ENCODE measurements at regions not wholly inside any gene's neighbourhood (a gene's known extent, or its start where the extent isn't known, plus 50 kb on each side); places are given as distances from the start of the nearest gene placed in this dataset.

DNA sequence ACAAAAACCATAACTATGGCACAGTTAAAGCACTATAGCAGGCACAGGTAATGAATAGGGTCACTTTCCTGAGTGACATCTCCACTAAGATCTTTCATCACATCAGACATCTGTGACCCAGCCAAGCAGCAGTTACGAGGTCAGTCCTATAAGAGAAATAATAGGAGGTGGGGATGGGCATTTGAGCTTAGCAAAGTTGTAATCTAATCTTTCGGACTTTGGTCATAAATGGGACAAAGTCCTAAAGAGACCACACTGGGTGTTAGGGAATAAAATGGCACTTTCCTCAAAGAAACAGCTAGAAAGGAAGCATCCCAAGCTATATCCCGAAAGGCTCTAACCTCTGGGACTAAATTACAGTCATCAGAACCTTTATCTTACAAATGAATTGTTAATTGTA, 432.2 kb downstream of the PIK3R1 start:
- DNase-seq (ENCODE audit: low read depth in 2 of 3, low spot score in 2 of 3): no peak

DNA sequence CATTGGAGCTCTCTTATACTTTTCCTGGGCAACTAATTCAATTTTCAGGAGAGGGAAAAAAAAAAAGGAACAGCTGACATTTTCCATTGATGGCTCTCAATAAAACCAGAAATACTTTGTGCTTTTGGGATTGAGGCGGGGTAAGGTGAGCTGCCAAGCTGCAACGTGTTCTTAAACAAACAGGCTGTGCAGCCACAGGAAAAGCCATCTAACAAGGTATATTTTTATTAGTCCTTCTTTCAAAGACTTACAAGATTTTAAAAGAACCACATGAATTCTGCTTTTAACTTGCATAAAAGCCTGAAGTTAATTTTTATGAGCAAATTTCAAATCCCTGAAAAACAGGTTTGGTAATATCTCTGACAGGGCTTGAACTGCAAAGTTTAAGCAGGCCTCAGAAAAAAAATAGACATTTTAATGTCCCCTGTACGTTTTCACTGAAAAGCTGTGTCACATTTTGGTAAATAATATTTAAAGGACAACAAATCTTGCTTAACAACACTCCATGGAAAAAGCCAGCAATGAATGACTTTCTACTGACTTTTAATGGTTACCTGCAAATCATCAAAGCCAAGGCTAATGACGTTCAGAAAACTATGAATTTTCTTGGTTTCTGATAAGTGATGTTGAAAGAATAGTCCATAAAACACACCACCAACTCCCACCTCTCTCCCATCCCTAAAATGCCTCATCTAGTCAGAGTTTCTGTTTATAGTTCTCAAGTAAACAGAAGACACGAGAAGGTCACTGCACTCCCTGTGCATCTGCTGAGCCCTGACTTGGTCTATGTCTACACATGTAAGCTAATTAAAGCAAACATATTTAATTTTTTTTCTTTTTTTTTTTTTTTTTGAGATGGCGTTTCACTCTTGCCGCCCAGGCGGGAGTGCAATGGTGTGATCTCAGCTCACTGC, 433.6 kb downstream of the PIK3R1 start:
- DNase-seq (ENCODE audit: low read depth in 2 of 3, low spot score in 2 of 3): no peak

DNA sequence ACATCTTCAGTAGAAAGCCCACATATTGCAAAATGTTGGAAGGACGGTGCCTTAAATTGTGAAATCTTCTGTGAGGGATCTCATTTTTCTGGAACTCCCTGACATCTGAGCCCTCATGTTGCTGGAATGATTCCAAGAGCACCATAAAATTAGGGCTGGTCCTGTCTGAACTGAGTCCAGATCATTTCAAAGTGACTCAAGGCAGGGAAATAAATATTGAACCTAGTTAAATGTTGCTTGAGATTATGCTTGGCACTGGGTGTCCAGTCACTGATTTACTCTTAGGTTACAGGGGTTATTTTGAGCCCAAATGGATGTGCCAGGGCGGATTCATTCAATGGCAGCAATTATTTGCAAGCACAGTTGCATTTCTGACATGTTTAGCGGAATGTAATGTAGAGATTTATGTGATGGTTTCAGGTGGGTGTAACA, 437.0 kb downstream of the PIK3R1 start:
- no peak for DNase-seq (ENCODE audit: low read depth in 2 of 3, low spot score in 2 of 3)

- no peak for DNase-seq (ENCODE audit: low read depth in 2 of 3, low spot score in 2 of 3)
Measured at GRCh38 chr5:68653471-68653870, 437.9 kb downstream of the PIK3R1 start.

DNA sequence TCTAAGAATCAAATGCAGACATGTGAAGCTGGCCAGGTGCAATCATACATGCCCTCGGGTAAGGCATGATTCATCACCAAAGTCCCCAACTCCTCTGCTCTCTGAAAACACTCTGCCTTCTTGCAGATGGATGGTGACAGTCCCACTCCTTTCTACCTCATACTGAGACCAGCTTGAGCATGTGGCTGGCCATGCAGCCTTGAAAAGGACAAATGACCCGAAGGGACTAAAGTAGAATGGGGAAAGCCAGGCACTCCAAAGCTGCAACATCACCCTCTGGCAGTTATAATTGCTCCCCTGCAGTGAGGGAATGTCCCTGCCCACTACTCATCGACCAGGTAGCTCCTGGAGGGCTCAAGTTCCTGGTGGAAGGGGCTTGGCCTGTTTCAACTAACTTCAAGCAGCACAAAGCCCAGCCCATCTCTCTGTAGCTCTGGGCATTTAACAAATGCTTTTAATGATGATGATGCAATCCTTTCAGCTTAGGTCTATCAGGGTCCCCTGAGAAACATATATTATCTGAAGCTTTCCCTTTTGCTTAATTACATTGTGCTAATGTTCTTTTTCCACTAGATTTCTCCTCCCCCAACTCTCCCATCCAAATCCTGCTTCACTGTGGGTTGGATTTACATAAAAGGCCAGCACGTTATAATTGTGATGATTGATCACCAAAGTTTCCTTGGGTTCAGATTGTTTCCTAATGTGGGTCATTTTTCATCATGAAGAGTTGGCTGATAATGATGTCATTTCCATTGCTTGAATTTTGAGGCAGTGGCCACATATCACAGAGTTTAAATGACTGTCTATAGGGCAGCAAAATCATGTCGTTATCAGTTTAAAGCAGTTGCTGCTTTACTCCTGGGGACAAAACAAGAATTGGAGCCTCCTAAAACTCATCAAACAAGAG, 436.5 kb upstream of the SLC30A5 start:
- no peak for DNase-seq (ENCODE audit: low read depth in 2 of 3, low spot score in 2 of 3)

DNA sequence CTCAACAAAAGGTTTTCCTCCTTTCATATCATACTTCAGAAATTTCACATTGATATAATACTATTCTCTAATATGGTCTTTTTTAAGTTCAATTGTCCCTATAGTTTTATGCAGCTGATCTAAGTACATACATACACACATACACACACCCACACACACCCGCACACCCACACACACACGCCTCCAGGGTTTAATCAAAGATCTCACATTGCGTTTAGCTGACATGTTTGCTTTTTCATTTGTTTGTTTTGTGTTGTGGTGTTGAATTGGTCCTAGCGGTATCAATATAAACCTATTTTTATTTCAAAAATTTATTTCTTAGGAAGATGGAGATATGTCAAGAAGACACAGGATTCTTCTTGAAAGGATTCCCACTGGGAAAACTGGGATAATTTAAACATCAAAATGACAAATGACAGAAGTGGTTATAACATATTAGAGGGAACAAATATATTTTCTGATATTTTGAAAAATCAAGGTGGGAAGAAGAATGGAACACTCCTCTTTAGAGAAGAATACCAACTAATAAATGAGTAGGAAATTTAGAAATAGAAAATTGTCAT, 434.9 kb upstream of the SLC30A5 start:
- no peak for DNase-seq (ENCODE audit: low read depth in 2 of 3, low spot score in 2 of 3)

DNA sequence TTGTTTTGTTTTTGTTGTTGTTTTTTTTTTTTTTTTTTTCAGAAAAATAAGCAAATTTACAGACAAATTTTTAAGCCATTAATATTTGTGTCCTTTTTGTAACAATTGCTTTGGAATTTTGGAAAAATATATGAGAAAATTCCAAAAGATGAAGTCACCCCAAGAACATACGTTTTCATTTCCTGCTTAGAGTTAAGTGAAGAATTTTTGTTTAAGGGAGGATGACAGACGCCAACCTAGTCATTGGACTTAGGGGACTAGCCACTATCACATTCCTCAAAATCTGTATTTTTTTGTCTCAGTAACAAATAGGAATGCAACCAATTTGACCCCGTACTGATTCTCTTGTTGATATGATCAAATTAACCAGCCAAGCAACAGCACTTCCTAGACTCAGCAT, 433.9 kb upstream of the SLC30A5 start:
- DNase-seq (ENCODE audit: low read depth in 2 of 3, low spot score in 2 of 3): no peak

- no peak for DNase-seq (ENCODE audit: low read depth in 2 of 3, low spot score in 2 of 3)
Measured at GRCh38 chr5:68661237-68661636, 432.6 kb upstream of the SLC30A5 start.

DNA sequence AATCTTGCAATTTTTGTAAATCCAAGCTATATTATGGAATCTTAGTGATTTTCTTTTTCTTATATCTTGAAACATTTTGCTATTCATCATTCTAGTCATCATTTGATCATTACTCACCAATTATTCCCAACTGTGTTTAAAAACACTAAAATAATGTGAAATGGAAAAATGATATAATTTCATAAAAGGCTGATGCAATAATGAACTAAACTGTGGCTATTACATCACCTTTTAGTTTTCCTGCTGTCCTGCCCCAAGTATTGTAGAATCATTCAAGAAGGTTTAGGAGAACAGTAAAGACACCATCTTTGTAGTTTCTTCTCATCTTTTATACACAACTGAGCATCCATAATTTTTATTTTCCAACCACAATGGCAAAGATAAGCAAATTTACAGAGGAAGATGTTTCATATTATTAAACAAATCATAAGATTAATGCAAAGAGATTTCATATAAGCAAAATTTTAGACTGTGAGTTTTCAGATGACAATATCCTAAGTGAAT, 431.0 kb upstream of the SLC30A5 start:
- no peak for DNase-seq (ENCODE audit: low read depth in 2 of 3, low spot score in 2 of 3)

- no peak for DNase-seq (ENCODE audit: low read depth in 2 of 3, low spot score in 2 of 3)
Measured at GRCh38 chr5:68669864-68670575, 423.8 kb upstream of the SLC30A5 start.

DNA sequence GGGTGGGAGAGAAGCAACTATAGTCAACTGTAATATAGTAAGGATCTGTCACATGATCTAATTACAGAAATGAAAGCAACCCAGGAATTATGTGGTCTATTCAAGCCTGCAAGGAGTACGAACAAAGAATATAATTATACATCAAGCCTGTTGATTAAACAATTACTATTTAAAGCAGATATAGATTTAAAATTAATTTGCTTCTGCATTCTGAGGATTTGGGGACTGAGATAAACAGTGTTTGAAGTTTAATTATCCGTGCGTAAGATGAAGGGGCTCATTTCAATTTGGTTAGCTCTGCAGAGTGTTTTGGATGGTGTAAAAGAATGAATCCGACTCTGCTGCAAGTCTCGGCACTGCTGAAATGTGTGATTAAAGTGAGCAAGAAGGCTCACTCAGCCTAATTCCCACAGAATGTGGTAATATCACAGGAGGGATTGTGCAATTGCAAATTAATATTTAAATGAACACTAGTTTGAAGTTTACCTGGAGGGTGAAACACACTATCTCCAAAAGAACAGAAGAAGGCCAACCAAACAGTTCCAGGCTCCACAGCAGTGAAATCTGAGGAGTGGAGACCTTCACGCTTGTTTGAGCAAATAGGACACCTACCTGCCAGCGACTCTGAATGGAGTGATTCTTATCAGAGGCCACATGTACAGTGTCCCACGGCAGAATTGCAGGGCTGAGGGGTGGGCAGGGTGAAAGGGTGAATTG, 420.6 kb upstream of the SLC30A5 start:
- DNase-seq (ENCODE audit: low read depth in 2 of 3, low spot score in 2 of 3): no peak

- no peak for DNase-seq (ENCODE audit: low read depth in 2 of 3, low spot score in 2 of 3)
Measured at GRCh38 chr5:68673823-68674180, 420.0 kb upstream of the SLC30A5 start.

- no peak for DNase-seq (ENCODE audit: low read depth in 2 of 3, low spot score in 2 of 3)
Measured at GRCh38 chr5:68679041-68679440, 414.8 kb upstream of the SLC30A5 start.

GRCh38 chr5:68680366-68680765, 413.4 kb upstream of the SLC30A5 start:
- no peak for DNase-seq (ENCODE audit: low read depth in 2 of 3, low spot score in 2 of 3)

- DNase-seq (ENCODE audit: low read depth in 2 of 3, low spot score in 2 of 3): no peak
Measured at GRCh38 chr5:68681929-68682328, 411.9 kb upstream of the SLC30A5 start.

- DNase-seq (ENCODE audit: low read depth in 2 of 3, low spot score in 2 of 3): no peak
Measured at GRCh38 chr5:68682400-68683160, 411.2 kb upstream of the SLC30A5 start.

DNA sequence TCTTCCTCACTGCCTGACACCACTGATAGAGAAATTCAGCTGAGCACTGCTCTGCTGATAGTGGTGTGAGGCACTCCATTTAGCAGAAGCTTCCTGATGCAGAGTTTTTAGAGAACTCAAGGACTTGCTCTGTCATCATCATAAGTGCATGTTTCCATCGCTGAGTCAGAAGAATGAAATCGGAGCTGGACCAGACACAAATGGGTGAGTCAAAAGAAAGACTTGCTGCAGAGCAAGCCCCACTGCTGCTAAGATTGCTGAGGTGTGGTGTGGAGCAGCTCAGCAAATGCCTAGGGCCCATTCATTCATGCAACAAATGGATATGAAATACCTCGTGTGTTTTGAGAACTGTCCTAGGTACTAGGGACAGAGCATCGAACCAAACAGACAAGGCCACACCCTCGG, 410.2 kb upstream of the SLC30A5 start:
- no peak for DNase-seq (ENCODE audit: low read depth in 2 of 3, low spot score in 2 of 3)

DNA sequence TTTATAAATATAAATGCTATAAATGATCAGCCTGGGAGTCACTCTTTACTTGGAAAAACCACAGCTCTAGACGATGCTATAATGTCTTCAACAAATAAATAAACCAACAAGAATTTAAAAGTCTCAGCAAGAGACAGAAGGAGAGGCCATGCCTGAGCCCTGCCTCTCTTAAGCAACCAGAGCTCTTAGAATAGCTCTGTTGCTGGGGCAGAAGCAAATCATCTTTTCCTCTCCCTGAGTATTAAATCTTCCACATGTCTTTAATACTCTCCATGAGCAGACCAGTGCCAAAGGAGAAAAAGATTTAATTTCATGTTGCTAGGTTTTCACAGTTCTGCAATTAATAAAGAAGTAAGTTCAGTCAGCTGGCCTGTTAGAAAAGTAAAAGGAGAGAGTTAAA, 408.0 kb upstream of the SLC30A5 start:
- no peak for DNase-seq (ENCODE audit: low read depth in 2 of 3, low spot score in 2 of 3)

- DNase-seq (ENCODE audit: low read depth in 2 of 3, low spot score in 2 of 3): no peak
Measured at GRCh38 chr5:68688547-68688946, 405.3 kb upstream of the SLC30A5 start.

DNA sequence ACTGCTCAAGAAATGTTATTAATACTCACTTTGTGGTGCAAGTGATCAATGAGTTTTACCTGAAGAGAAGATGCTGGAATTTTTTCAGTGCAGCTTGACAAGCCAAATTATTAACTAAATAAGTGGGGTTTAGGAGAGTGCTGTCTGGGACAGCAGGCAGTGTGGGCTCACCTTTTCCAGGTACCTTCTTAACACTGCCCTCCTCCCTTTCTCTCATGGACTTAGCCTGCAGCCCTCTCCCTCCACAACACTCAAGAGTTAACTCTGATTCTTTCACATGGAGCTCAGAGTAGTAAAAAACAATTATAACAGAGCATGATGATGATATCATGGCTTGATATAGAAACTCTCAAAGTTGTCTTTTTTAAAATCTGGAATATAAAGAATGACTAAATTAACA, 404.8 kb upstream of the SLC30A5 start:
- DNase-seq (ENCODE audit: low read depth in 2 of 3, low spot score in 2 of 3): no peak
